GM12878 (cell line): ENCODE measurements at regions not wholly inside any gene's neighbourhood (a gene's known extent, or its start where the extent isn't known, plus 50 kb on each side); places are given as distances from the start of the nearest gene placed in this dataset.

Experiments
- ATAC-seq: fragments of 200-7000 bp; cut with Tn5 transposase; 3 replicates; pipeline ENCODE4 v1.9.1; 2020; ENCODE audit warnings: mild to moderate bottlenecking, moderate library complexity
- BruUV-seq: library from RNA; stranded (reverse); fragments of 400-500 nt; replicated peaks from 2 replicates; lab custom pipeline; 2021; lab: Mats Ljungman, UMichigan
- CTCF ChIA-PET: fragments of 300-600 bp; sonication (Branson Sonifier 250); formaldehyde crosslinking; extraction: SDS; loops from one replicate; lab custom pipeline; 2021; ENCODE audit warnings: inconsistent platforms; lab: Yijun Ruan, JAX
- POLR2A ChIA-PET: fragments of 350-600 bp; formaldehyde crosslinking; extraction: SDS; loops from one replicate; lab custom pipeline; 2021; ENCODE audit warnings: inconsistent platforms; lab: Charles Lee
- RAD21 ChIA-PET: fragments of 300-600 bp; sonication (Branson Sonifier 250); formaldehyde crosslinking; loops from one replicate; lab custom pipeline; 2023; ENCODE audit warnings: antibody characterized with exemption; ENCODE audit not compliant: unreplicated experiment; lab: Charles Lee
- SMC1A ChIA-PET: fragments of 300-600 bp; sonication (Branson Sonifier 250); formaldehyde crosslinking; loops from one replicate; lab custom pipeline; 2023; ENCODE audit not compliant: unreplicated experiment, uncharacterized antibody; lab: Charles Lee
- DNase-seq: peaks from one replicate; pipeline ENCODE4 v3.0.0-alpha.2; 2011; ENCODE audit warnings: low read depth, low spot score
- FAIRE-seq: peaks from 3 replicates; lab custom pipeline; 2011; peaks lifted over from hg19 to GRCh38; lab: Jason Lieb, UNC
- H2AFZ ChIP-seq: 2 replicates; pipeline ENCODE4 v1.6.0; 2011; ENCODE audit warnings: low read depth, low read length, control low read depth; ENCODE audit not compliant: control insufficient read depth
- H3K27ac ChIP-seq: 2 replicates; pipeline ENCODE4 v1.5.1; 2011; ENCODE audit warnings: control low read depth; ENCODE audit not compliant: control insufficient read depth, insufficient read depth
- H3K27me3 ChIP-seq, 2 experiments: replicated peaks in 1 of 2; 2 replicates each; pipeline versions ENCODE4 v1.6.0 to v1.6.1; 2011; ENCODE audit warnings: low read length in 1 of 2; ENCODE audit not compliant: control insufficient read depth in 2 of 2, insufficient read depth in 2 of 2
- H3K36me3 ChIP-seq, 2 experiments: 2 replicates each; pipeline ENCODE4 v1.5.1; 2011; ENCODE audit warnings: low read length in 1 of 2; ENCODE audit not compliant: control insufficient read depth in 2 of 2, insufficient read depth in 2 of 2
- H3K4me1 ChIP-seq: 2 replicates; pipeline ENCODE4 v1.6.1; 2011; ENCODE audit warnings: mild to moderate bottlenecking, low read length, moderate library complexity, mixed read lengths; ENCODE audit not compliant: control insufficient read depth, insufficient read depth
- H3K4me2 ChIP-seq: 2 replicates; pipeline ENCODE4 v1.6.0; 2011; ENCODE audit warnings: control low read depth; ENCODE audit not compliant: control insufficient read depth, insufficient read depth
- H3K4me3 ChIP-seq: fragments of 200-600 bp; sonication (generic); 2 replicates; pipeline ENCODE4 v1.5.1; 2016
- H3K79me2 ChIP-seq: 2 replicates; pipeline ENCODE4 v1.6.0; 2011; ENCODE audit warnings: low read length; ENCODE audit not compliant: control insufficient read depth, insufficient read depth
- H3K9ac ChIP-seq: 2 replicates; pipeline ENCODE4 v1.8.0; 2011; ENCODE audit warnings: low read length, control low read depth, mixed read lengths; ENCODE audit not compliant: control insufficient read depth, insufficient read depth
- H3K9me3 ChIP-seq: replicated peaks from 3 replicates; pipeline ENCODE4 v1.5.1; 2011; ENCODE audit warnings: mild to moderate bottlenecking, low read length; ENCODE audit not compliant: control insufficient read depth, insufficient read depth
- H4K20me1 ChIP-seq: 2 replicates; pipeline ENCODE4 v1.6.0; 2011; ENCODE audit not compliant: control insufficient read depth, insufficient read depth
- PAX8 ChIP-seq: fragments of 450-650 bp; IDR thresholded peaks from 2 replicates; pipeline ENCODE4 v1.6.1; 2017; ENCODE audit warnings: mild to moderate bottlenecking, moderate library complexity
- RCOR1 ChIP-seq: conservative IDR thresholded peaks from 2 replicates; pipeline ENCODE4 v1.6.1; 2012; ENCODE audit warnings: low read depth, low read length, improper control_type of control experiment
- RELB ChIP-seq: fragments of 450-650 bp; IDR thresholded peaks from 2 replicates; pipeline ENCODE4 v1.6.1; 2017; ENCODE audit warnings: low read depth, mild to moderate bottlenecking, moderate library complexity
- SMARCA5 ChIP-seq: fragments of 450-650 bp; IDR thresholded peaks from 2 replicates; pipeline ENCODE4 v1.6.1; 2017; ENCODE audit warnings: mild to moderate bottlenecking
- SUPT20H ChIP-seq: IDR thresholded peaks from 2 replicates; pipeline ENCODE4 v1.6.1; 2011; ENCODE audit warnings: low read depth, mild to moderate bottlenecking, low read length, moderate library complexity, borderline replicate concordance; ENCODE audit not compliant: control insufficient read depth
- TCF3 ChIP-seq: IDR thresholded peaks from 2 replicates; pipeline ENCODE4 v1.6.1; 2012; ENCODE audit warnings: low read depth, mild to moderate bottlenecking, low read length, borderline replicate concordance; ENCODE audit not compliant: insufficient read depth
- USF1 ChIP-seq: IDR thresholded peaks from 2 replicates; pipeline ENCODE4 v1.6.1; 2011; ENCODE audit warnings: borderline replicate concordance, low read depth, mild to moderate bottlenecking, moderate library complexity, mixed read lengths, low read length; ENCODE audit not compliant: insufficient read depth; ENCODE audit errors: extremely low read length
- ZNF24 ChIP-seq: fragments of 450-650 bp; IDR thresholded peaks from 2 replicates; pipeline ENCODE4 v1.6.1; 2017; ENCODE audit warnings: antibody characterized with exemption, mild to moderate bottlenecking
- WGBS: methylation state at CpG from one replicate; pipeline ENCODE4 v1.1.6; 2016; ENCODE audit warnings: low lambda C conversion rate; ENCODE audit not compliant: insufficient replicate concordance, insufficient coverage; ENCODE audit errors: missing lambda C conversion rate; 5-methylcytosine and 5-hydroxymethylcytosine counted together
- in situ Hi-C: fragments of 300-500 bp; cut with MboI; formaldehyde crosslinking; loops from 9 replicates; pipeline ENCODE4 v1.14.3; 2018; ENCODE audit warnings: mixed read lengths
- intact Hi-C: fragments of 100-400 bp; cut with micrococcal nuclease; formaldehyde crosslinking; loops from one replicate; pipeline ENCODE4 v1.14.2; 2022; ENCODE audit not compliant: unreplicated experiment

- Histone ChIP-seq H3K4me2 (no peak overlapping the region), H3K9me3 (no peaks in the 10 kb centered on the region), H3K27me3 (no peaks in the 10 kb centered on the region), H3K79me2 (no peaks in the 10 kb centered on the region), H3K9ac (no peak overlapping the region), H4K20me1 (no peaks in the 10 kb centered on the region), H3K4me3 (no peak overlapping the region), H3K36me3 (no peaks in the 10 kb centered on the region), H2AFZ (no peak overlapping the region)
- DNase-seq (no peak), FAIRE-seq (no peak), ATAC-seq (no peak)
- no TSS peak for BruUV-seq
- ChIA-PET POLR2A (no interaction called here), SMC1A (no interaction called here)
- WGBS = 42% methylated on average over 5 of the region's 5 CpGs
- TF ChIP-seq RCOR1 (no peak), USF1 (no peak), SUPT20H (no peak), TCF3 (no peak), ZNF24 (no peak), PAX8 (no peak), SMARCA5 (no peak), RELB (no peak)
- TF ChIP-seq, all 136 proteins: peak for 0
- H3K27ac ChIP-seq = no peak overlapping the region
- H3K4me1 ChIP-seq = no peaks in the 10 kb centered on the region
- ChIA-PET RAD21 (no interaction called here), CTCF (no interaction called here)
- intact Hi-C loops = no loop called here
- in situ Hi-C loops = no loop called here
Measured at GRCh38 chr11:104830508-104830907, 67.8 kb downstream of the CASP12 start.
